Smooth muscle cell (in vitro differentiated cells): ENCODE measurements at regions not wholly inside any gene's neighbourhood (a gene's known extent, or its start where the extent isn't known, plus 50 kb on each side); places are given as distances from the start of the nearest gene placed in this dataset.

Experiments
- DNase-seq: peaks from one replicate; lab custom pipeline; 2025; ENCODE audit not compliant: unreplicated experiment; lab: John Stamatoyannopoulos, UW
- H2AFZ ChIP-seq: fragments of 200-600 bp; sonication (generic); 2 replicates; pipeline ENCODE4 v1.6.0; 2016; ENCODE audit warnings: antibody characterized with exemption, low read depth, mild to moderate bottlenecking
- H3F3A ChIP-seq: fragments of 200-600 bp; sonication (generic); 2 replicates; pipeline ENCODE4 v1.6.0; 2017; ENCODE audit warnings: antibody characterized with exemption, low read depth
- H3K27ac ChIP-seq: fragments of 200-600 bp; sonication (generic); 2 replicates; pipeline ENCODE4 v1.5.1; 2016; ENCODE audit warnings: low read depth, mild to moderate bottlenecking
- H3K27me3 ChIP-seq: fragments of 200-600 bp; sonication (generic); 2 replicates; pipeline ENCODE4 v1.6.1; 2016; ENCODE audit warnings: low read depth, mild to moderate bottlenecking
- H3K36me3 ChIP-seq: fragments of 200-600 bp; sonication (generic); 2 replicates; pipeline ENCODE4 v1.5.1; 2016; ENCODE audit warnings: low read depth
- H3K4me1 ChIP-seq: fragments of 200-600 bp; sonication (generic); 2 replicates; pipeline ENCODE4 v1.5.1; 2016; ENCODE audit warnings: low read depth
- H3K4me2 ChIP-seq: fragments of 200-600 bp; sonication (generic); 2 replicates; pipeline ENCODE4 v1.6.0; 2016; ENCODE audit warnings: mild to moderate bottlenecking
- H3K4me3 ChIP-seq: fragments of 200-600 bp; sonication (generic); 2 replicates; pipeline ENCODE4 v1.5.1; 2016; ENCODE audit warnings: mild to moderate bottlenecking
- H3K79me2 ChIP-seq: fragments of 200-600 bp; sonication (generic); 2 replicates; pipeline ENCODE4 v1.6.0; 2016; ENCODE audit warnings: low read depth, mild to moderate bottlenecking
- H3K9ac ChIP-seq: fragments of 200-600 bp; sonication (generic); 2 replicates; pipeline ENCODE4 v1.6.0; 2016; ENCODE audit warnings: low read depth
- H3K9me3 ChIP-seq: fragments of 200-600 bp; sonication (generic); replicated peaks from 2 replicates; pipeline ENCODE4 v1.5.1; 2016; ENCODE audit warnings: low read depth
- H4K20me1 ChIP-seq: fragments of 200-600 bp; sonication (generic); 2 replicates; pipeline ENCODE4 v1.6.0; 2016; ENCODE audit warnings: low read depth
- CTCF ChIP-seq: fragments of 200-600 bp; sonication (generic); IDR thresholded peaks from 2 replicates; pipeline ENCODE4 v1.5.1; 2017; ENCODE audit warnings: borderline replicate concordance, mild to moderate bottlenecking, antibody characterized with exemption; ENCODE audit not compliant: insufficient read depth, poor library complexity, severe bottlenecking
- WGBS: methylation state at CpG from one replicate; pipeline ENCODE4 v1.1.7; 2016; ENCODE audit warnings: low lambda C conversion rate; 5-methylcytosine and 5-hydroxymethylcytosine counted together

GRCh38 chr13:85729296-85729695, 69.9 kb downstream of the SLITRK6 start:
- Histone ChIP-seq H3K4me2 (peak overlapping the region; percentile 25), H2AFZ (no peak overlapping the region), H3K79me2 (no peaks in the 10 kb centered on the region), H4K20me1 (no peaks in the 10 kb centered on the region), H3K9ac (peak overlapping the region; percentile 38), H3K9me3 (no peaks in the 10 kb centered on the region), H3K27ac (peak overlapping the region; percentile 92), H3K4me1 (peaks cover 4% of the 10 kb centered on the region), H3K27me3 (no peaks in the 10 kb centered on the region), H3K36me3 (no peaks in the 10 kb centered on the region), H3F3A (peaks cover 6% of the 10 kb centered on the region), H3K4me3 (no peak overlapping the region)
- DNase-seq = no peak
- no peak for TF ChIP-seq CTCF

- Histone ChIP-seq H3K27ac (peak overlapping the region; percentile 92), H3K27me3 (no peaks in the 10 kb centered on the region), H4K20me1 (no peaks in the 10 kb centered on the region), H3F3A (peaks cover 6% of the 10 kb centered on the region), H2AFZ (no peak overlapping the region), H3K9me3 (no peaks in the 10 kb centered on the region), H3K36me3 (no peaks in the 10 kb centered on the region), H3K4me3 (no peak overlapping the region), H3K9ac (peak overlapping the region; percentile 28), H3K4me1 (peaks cover 4% of the 10 kb centered on the region), H3K4me2 (peak overlapping the region; percentile 25), H3K79me2 (no peaks in the 10 kb centered on the region)
- TF ChIP-seq CTCF = no peak
- no peak for DNase-seq
Measured at GRCh38 chr13:85728811-85729210, 70.4 kb downstream of the SLITRK6 start.

- peaks cover 4% of the 10 kb centered on the region for H3K4me1 ChIP-seq
- no peaks in the 10 kb centered on the region for H3K9me3 ChIP-seq
- H3F3A ChIP-seq = peaks cover 6% of the 10 kb centered on the region
- DNase-seq = no peak
- no peaks in the 10 kb centered on the region for H3K36me3 ChIP-seq
- no peak overlapping the region for H3K4me3 ChIP-seq
- TF ChIP-seq CTCF = no peak
- H4K20me1 ChIP-seq = no peaks in the 10 kb centered on the region
- H3K4me2 ChIP-seq = no peak overlapping the region
- H3K9ac ChIP-seq = no peak overlapping the region
- no peak overlapping the region for H3K27ac ChIP-seq
- H3K79me2 ChIP-seq = no peaks in the 10 kb centered on the region
- H3K27me3 ChIP-seq = no peaks in the 10 kb centered on the region
- H2AFZ ChIP-seq = no peak overlapping the region
- WGBS = 98% methylated on average over 2 of the region's 2 CpGs
Measured at GRCh38 chr13:85725433-85725832, 73.8 kb downstream of the SLITRK6 start.

GRCh38 chr13:85724546-85725432, 74.4 kb downstream of the SLITRK6 start:
- Histone ChIP-seq H4K20me1 (no peaks in the 10 kb centered on the region), H3K27ac (no peak overlapping the region), H3K27me3 (no peaks in the 10 kb centered on the region), H3K4me2 (no peak overlapping the region), H3K9me3 (no peaks in the 10 kb centered on the region), H2AFZ (no peak overlapping the region), H3K36me3 (no peaks in the 10 kb centered on the region), H3K4me1 (peaks cover 4% of the 10 kb centered on the region), H3K4me3 (no peak overlapping the region), H3K9ac (no peak overlapping the region), H3F3A (peaks cover 6% of the 10 kb centered on the region), H3K79me2 (no peaks in the 10 kb centered on the region)
- no peak for DNase-seq
- TF ChIP-seq CTCF = no peak
- WGBS = 90% methylated on average over 12 of the region's 12 CpGs
